Panc1 (cell line): ENCODE measurements at regions not wholly inside any gene's neighbourhood (a gene's known extent, or its start where the extent isn't known, plus 50 kb on each side); places are given as distances from the start of the nearest gene placed in this dataset.
"Not testable (repeated sequence)": the region's sequence is repeated elsewhere in the genome, so short reads cannot be mapped to it uniquely, and the experiment has no call there.

Experiments used
- ATAC-seq: fragments of 200-7000 bp; cut with Tn5 transposase; 2 replicates; pipeline ENCODE4 v1.9.1; 2020; ENCODE audit warnings: mild to moderate bottlenecking, moderate library complexity
- BruUV-seq: library from RNA; stranded (reverse); fragments of 400-500 nt; replicated peaks from 2 replicates; lab custom pipeline; 2021; lab: Mats Ljungman, UMichigan
- CTCF ChIA-PET: fragments of 300-600 bp; sonication (Branson Sonifier 250); formaldehyde crosslinking; loops from one replicate; lab custom pipeline; 2022; ENCODE audit warnings: antibody characterized with exemption; lab: Charles Lee
- POLR2A ChIA-PET: fragments of 300-600 bp; sonication (Branson Sonifier 250); formaldehyde crosslinking; loops from one replicate; lab custom pipeline; 2022; ENCODE audit warnings: antibody characterized with exemption; lab: Charles Lee
- DNase-seq: peaks from one replicate; pipeline ENCODE4 v3.0.0-alpha.2; 2010; ENCODE audit warnings: low read depth, low spot score
- H3K27ac ChIP-seq: 2 replicates; pipeline ENCODE4 v1.5.1; 2011; ENCODE audit warnings: mild to moderate bottlenecking, low read length, inconsistent platforms
- H3K27me3 ChIP-seq: fragments of 200-500 bp; sonication (Bioruptor generic); 2 replicates; pipeline ENCODE4 v1.6.0; 2014; ENCODE audit warnings: low read length, inconsistent platforms; ENCODE audit not compliant: control insufficient read depth, insufficient read depth
- H3K36me3 ChIP-seq: fragments of 200-500 bp; sonication (Bioruptor generic); 2 replicates; pipeline ENCODE4 v1.5.1; 2014; ENCODE audit warnings: inconsistent platforms, mild to moderate bottlenecking, low read length, moderate library complexity; ENCODE audit not compliant: control insufficient read depth, insufficient read depth
- H3K4me1 ChIP-seq: 2 replicates; pipeline ENCODE4 v1.5.1; 2011; ENCODE audit warnings: inconsistent platforms, mild to moderate bottlenecking, low read length, moderate library complexity; ENCODE audit not compliant: control insufficient read depth, insufficient read depth
- H3K4me3 ChIP-seq, 2 experiments: 2 replicates each; pipeline ENCODE4 v1.5.1; 2011 to 2012; ENCODE audit warnings: low read depth in 2 of 2, low read length in 2 of 2, mild to moderate bottlenecking in 2 of 2, inconsistent platforms in 1 of 2, moderate library complexity in 1 of 2
- H3K9me3 ChIP-seq: fragments of 200-500 bp; sonication (Bioruptor generic); 2 replicates; pipeline ENCODE4 v1.5.1; 2014; ENCODE audit warnings: low read depth, mild to moderate bottlenecking, inconsistent platforms, low read length, moderate library complexity; ENCODE audit not compliant: control insufficient read depth, insufficient read depth
- POLR2AphosphoS5 ChIP-seq: IDR thresholded peaks from 2 replicates; pipeline ENCODE4 v1.6.1; 2012; ENCODE audit warnings: mild to moderate bottlenecking, low read depth, low read length, moderate library complexity
- REST ChIP-seq, 2 experiments: IDR thresholded peaks; 2 replicates each; pipeline ENCODE4 v1.6.1; 2011 to 2012; ENCODE audit warnings: low read depth in 2 of 2, control low read depth in 1 of 2, low read length in 1 of 2, mild to moderate bottlenecking in 1 of 2, moderate library complexity in 1 of 2; ENCODE audit not compliant: insufficient read depth in 1 of 2
- SIN3A ChIP-seq: IDR thresholded peaks from 2 replicates; pipeline ENCODE4 v1.6.1; 2012; ENCODE audit warnings: low read depth, mild to moderate bottlenecking, low read length, moderate library complexity, borderline replicate concordance; ENCODE audit not compliant: insufficient read depth
- TCF7L2 ChIP-seq: IDR thresholded peaks from 2 replicates; pipeline ENCODE4 v1.6.1; 2011; ENCODE audit warnings: mild to moderate bottlenecking, low read depth, low read length, inconsistent platforms
- in situ Hi-C: cut with HindIII; loops from 2 replicates; pipeline ENCODE4 v1.10.0; 2016; ENCODE audit warnings: low sequenced_read_pairs, low pct_unique_long_range_greater_than_20kb
- intact Hi-C: fragments of 100-400 bp; cut with micrococcal nuclease; formaldehyde crosslinking; loops from one replicate; pipeline ENCODE4 v1.10.0; 2022; ENCODE audit not compliant: unreplicated experiment
- TF ChIP-seq, protein P1 (sequence below): fragments of 450-650 bp; IDR thresholded peaks from 2 replicates; pipeline ENCODE4 v1.5.1; 2017; ENCODE audit warnings: mild to moderate bottlenecking

DNA sequence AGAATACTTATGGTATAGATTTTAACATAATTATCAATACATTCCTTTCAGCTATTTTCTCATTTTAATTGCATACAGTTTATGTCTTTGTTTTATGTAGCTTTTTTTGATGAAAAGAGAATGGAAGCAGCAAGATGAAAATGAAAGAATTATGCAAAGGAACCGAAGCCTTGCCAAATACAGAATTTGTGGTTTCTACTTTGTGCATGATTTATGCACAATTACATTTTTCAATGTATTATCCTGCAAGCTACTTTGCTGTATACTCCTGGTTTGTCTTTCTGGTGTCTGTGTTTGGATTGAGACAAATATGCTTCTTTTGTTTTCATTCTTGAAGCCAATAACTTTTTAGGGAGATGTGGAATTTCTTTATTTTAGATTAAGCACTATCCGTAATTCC is 1642.6 kb upstream of the CELF4 start:
- ChIA-PET POLR2A (no interaction called here), CTCF (no interaction called here)
- intact Hi-C loops = no loop called here
- Histone ChIP-seq H3K36me3 (no peaks in the 10 kb centered on the region), H3K9me3 (no peaks in the 10 kb centered on the region), H3K4me1 (no peaks in the 10 kb centered on the region), H3K4me3 (no peak overlapping the region), H3K27ac (no peak overlapping the region), H3K27me3 (no peaks in the 10 kb centered on the region)
- ATAC-seq (no peak), DNase-seq (no peak)
- in situ Hi-C loops = no loop called here
- no peak for TF ChIP-seq TCF7L2
- TF ChIP-seq, protein P1, sequence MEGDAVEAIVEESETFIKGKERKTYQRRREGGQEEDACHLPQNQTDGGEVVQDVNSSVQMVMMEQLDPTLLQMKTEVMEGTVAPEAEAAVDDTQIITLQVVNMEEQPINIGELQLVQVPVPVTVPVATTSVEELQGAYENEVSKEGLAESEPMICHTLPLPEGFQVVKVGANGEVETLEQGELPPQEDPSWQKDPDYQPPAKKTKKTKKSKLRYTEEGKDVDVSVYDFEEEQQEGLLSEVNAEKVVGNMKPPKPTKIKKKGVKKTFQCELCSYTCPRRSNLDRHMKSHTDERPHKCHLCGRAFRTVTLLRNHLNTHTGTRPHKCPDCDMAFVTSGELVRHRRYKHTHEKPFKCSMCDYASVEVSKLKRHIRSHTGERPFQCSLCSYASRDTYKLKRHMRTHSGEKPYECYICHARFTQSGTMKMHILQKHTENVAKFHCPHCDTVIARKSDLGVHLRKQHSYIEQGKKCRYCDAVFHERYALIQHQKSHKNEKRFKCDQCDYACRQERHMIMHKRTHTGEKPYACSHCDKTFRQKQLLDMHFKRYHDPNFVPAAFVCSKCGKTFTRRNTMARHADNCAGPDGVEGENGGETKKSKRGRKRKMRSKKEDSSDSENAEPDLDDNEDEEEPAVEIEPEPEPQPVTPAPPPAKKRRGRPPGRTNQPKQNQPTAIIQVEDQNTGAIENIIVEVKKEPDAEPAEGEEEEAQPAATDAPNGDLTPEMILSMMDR = no peak
- TF ChIP-seq REST (IDR thresholded peaks at IDR 0.05; ENCODE audit: insufficient read depth in 1 of 2, low read depth in 2 of 2, low read length in 1 of 2) = no peak
- TF ChIP-seq POLR2AphosphoS5 = no peak
- TF ChIP-seq SIN3A = no peak
- no TSS peak for BruUV-seq

- BruUV-seq, CTCF ChIA-PET, intact Hi-C loops: not testable (repeated sequence)
These were observed 1641.0 kb upstream of the CELF4 start for GRCh38 chr18:39206398-39207103.

DNA sequence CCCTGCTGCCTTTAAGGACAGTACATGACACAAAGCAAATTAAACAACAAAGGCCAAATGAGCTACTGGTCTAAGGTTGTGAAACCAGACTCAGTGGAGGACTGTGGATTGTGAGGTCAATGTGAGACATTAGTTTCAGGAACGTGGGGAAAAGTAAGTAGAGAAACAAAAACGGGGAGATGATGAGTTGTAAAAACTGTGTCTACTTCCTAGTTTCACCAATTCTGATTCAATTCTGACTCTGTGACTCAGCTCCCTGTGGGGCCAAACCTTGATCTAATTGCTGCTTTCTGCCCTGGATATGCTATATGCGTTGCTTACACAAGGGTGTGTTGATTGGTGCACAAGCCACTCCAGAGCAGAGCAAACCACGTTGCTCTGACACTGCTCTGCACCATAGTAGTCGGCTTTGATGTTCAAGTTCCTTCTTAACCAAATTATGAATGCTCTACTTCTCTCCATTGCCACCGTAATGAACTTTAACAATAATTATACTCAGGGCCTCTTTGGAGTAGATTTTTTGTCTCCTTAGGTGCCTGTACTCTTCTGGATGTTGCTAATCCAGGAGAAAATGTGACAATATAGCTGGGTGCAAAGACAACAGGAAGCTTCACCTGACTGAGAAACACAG is 1640.1 kb upstream of the CELF4 start:
- ATAC-seq = no peak
- Histone ChIP-seq H3K36me3 (no peaks in the 10 kb centered on the region), H3K27ac (no peak overlapping the region), H3K4me1 (no peaks in the 10 kb centered on the region), H3K9me3 (no peaks in the 10 kb centered on the region), H3K27me3 (no peaks in the 10 kb centered on the region), H3K4me3 (no peak overlapping the region)
- ChIA-PET CTCF (no interaction called here), POLR2A (no interaction called here)
- in situ Hi-C loops (no loop called here), intact Hi-C loops (no loop called here)
- DNase-seq = no peak
- no TSS peak for BruUV-seq
- no peak for TF ChIP-seq REST (IDR thresholded peaks at IDR 0.05; ENCODE audit: insufficient read depth in 1 of 2, low read depth in 2 of 2, low read length in 1 of 2)
- TF ChIP-seq, protein P1 = no peak
- no peak for TF ChIP-seq TCF7L2
- no peak for TF ChIP-seq SIN3A
- TF ChIP-seq POLR2AphosphoS5 = no peak

More at GRCh38 chr18:39206398-39207103, 1641.0 kb upstream of the CELF4 start:
- in situ Hi-C loops, H3K36me3 ChIP-seq, H3K4me3 ChIP-seq, DNase-seq, H3K27me3 ChIP-seq, H3K4me1 ChIP-seq, H3K27ac ChIP-seq, POLR2A ChIA-PET, H3K9me3 ChIP-seq, ATAC-seq: not testable (repeated sequence)
